Sigmoid colon (tissue), 4 donors: ENCODE measurements at regions not wholly inside any gene's neighbourhood (a gene's known extent, or its start where the extent isn't known, plus 50 kb on each side); places are given as distances from the start of the nearest gene placed in this dataset.

Experiments used
- CTCF ChIP-seq, 4 experiments: fragments of 450-650 bp in 3 of 4; fragments of 200-600 bp in 1 of 4; IDR thresholded peaks; one replicate each; pipeline ENCODE4 v1.5.1; 2016 to 2019; ENCODE audit warnings: antibody characterized with exemption in 4 of 4, mild to moderate bottlenecking in 3 of 4, moderate library complexity in 2 of 4
- EP300 ChIP-seq, 4 donors: sonication (generic); formaldehyde crosslinking; IDR thresholded peaks; one replicate each; pipeline ENCODE4 v1.6.1; 2017; ENCODE audit warnings: antibody characterized with exemption in 4 of 4
- POLR2A ChIP-seq, 2 donors: fragments of 450-650 bp; IDR thresholded peaks; one replicate each; pipeline ENCODE4 v1.6.1; 2016; ENCODE audit warnings: antibody characterized with exemption in 2 of 2, mild to moderate bottlenecking in 2 of 2, moderate library complexity in 2 of 2
- POLR2AphosphoS5 ChIP-seq, 4 donors: sonication (generic); formaldehyde crosslinking; IDR thresholded peaks; one replicate each; pipeline ENCODE4 v1.6.1; 2017; ENCODE audit warnings: antibody characterized with exemption in 4 of 4

- no peak for TF ChIP-seq POLR2A (IDR thresholded peaks at IDR 0.05)
- no peak for TF ChIP-seq CTCF (IDR thresholded peaks at IDR 0.05)
- TF ChIP-seq POLR2AphosphoS5 (IDR thresholded peaks at IDR 0.05), result no peak
- no peak for TF ChIP-seq EP300 (IDR thresholded peaks at IDR 0.05)
Observed at GRCh38 chr13:53158201-53158600, 129.6 kb downstream of the OLFM4 start.
